ENCODE measurements at regions not wholly inside any gene's neighbourhood (a gene's known extent, or its start where the extent isn't known, plus 50 kb on each side); places are given as distances from the start of the nearest gene placed in this dataset.
"Not testable (repeated sequence)": the region's sequence is repeated elsewhere in the genome, so short reads cannot be mapped to it uniquely, and the experiment has no call there.

DNA sequence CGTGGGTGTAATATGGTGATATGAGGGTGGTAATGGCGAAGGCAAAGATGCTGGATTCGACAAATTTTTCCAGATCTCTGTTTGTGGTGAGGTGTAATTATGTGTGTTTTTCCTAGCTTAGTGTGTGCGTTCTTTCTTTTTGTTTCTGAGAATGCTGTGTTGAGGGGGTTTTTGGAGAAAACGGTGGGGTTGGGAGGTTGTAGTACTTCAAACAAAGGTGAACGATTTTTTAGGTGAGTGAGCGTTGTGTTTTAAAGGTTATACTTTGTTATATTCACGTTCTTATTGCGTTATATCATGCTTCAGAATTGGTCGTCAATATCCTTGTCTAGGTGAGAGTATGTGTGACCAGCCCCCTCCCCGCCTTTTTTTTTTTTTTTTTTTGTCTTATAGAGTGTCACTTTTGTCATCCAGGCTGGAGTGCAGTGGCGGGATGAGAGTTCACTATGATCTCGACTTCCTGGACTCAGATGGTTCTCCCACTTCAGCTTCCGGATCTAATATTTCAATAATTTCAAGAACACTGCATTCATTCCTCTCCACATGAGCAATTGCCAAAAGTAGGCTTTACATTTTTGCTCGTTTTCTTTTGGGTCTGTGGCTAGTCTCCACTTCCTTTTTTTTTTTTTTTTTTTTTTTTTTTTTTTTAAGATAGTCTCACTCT, 82.2 kb upstream of the RNU2-1 start:
- DNase-seq (ENCODE audit: low read depth in 2 of 2) = no peak

DNA sequence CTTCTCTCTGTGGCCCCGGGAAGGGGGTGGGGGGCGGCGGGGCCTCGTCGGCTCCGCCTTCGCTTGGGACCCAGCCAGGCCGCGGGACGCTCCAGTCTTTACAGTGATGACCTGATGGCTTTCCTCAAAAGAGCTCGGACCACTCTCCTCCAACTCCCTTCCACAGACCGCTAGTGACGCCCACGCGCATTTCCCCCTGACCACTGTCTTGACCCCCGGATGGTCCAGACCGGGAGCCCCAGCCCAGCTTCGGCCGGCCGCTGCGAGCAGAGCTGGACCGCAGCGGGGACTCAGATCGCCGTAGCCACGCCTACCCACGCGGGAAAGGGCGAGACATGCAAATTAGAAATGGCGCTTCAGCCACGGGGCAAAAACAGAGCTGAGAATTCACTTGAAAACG, 81.6 kb upstream of the RNU2-1 start:
- no peak for DNase-seq (ENCODE audit: low read depth in 2 of 2)

DNA sequence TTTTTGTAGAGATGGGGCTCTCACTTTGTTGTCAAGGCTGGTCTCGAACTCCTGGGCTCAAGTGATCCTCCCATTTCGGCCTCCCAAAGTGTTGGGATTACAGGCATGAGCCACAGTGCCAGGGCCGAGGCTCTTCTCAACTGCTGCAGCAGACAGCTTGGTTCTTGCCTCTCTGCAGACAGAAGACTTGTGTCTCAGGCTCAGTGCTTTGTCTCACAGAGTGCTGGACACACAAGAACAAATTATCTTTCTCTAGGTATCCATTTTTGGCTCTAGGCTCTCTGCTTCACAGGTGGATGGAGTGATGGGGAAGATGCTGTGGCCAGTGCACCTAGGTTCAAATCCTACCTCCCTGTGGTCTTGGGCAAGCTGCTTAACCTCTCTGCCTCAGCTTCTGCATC, 80.8 kb upstream of the RNU2-1 start:
- DNase-seq (ENCODE audit: low read depth in 2 of 2) = peak in 1 of 2 donors; percentile 12

DNA sequence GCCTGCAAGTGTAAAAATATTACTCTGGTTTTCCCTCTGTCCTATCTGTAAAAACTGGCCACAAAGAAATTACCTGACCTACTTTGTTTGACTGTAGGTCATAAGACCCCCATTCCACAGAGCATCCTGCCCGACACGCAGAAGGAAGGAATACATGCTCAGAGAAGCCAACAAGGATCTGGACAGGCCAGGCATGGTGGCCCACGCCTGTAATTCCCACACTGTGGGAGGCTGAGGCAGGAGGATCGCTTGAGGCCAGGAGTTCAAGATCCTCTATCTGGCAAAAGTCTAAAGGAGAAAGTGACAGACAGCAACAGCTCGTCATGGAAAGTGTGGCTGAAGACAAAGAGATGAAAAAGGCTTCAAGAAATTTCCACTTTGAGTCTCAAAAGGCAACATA, 78.2 kb upstream of the RNU2-1 start:
- no peak for DNase-seq (ENCODE audit: low read depth in 2 of 2)

DNA sequence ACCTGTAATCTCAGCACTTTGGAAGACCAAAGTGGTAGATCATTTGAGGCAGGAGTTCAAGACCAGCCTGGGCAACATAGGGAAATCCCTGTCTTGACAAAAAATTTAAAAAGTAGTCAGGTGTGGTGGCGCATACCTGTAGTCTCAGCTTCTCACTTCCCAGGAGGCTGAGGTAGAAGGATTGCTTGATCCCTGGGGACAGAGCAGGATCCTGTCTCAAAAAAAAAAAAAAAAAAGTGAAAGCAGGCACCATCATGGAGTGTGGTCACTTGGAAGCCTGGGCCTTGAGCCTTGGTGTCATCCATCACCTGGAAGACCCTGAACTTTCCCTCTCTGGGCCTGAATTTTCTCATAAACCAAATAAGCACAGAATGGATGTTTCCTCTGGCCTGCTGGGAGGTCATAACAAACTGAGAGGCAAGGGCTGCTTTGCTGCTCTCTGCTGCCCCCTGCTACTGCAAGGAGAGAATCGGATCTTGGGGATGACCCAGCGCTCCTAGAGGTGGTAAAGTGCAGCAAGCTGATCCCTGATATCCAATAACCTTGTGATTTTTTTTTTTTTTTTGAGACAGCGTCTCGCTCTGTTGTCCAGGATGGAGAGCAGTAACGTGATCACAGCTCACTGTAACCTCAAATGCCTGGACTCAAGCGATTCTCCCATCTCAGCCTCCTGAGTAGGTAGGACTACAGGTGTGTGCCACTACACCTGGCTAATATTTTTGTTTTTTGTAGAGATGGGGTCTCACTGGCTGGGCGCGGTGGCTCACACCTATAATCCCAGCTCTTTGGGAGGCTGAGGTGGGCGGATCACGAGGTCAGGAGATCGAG, 75.9 kb upstream of the RNU2-1 start:
- no peak for DNase-seq (ENCODE audit: low read depth in 2 of 2)

DNA sequence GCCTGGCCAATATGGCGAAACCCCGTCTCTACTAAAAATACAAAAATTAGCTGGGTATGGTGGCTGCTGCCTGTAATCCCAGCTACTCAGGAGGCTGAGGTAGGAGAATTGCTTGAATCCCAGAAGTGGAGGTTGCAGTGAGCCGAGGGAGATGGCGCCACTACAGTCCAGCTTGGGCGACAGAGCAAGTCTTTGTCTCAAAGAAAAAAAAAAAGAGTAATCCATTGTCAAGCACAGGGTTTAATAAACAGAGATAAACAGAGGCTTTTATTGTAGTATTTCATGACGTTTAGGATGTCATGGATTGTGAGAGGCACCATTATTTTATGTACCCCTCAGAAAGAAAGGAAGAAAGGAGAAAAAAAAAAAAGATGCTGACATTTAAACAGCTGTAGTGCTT, 75.2 kb upstream of the RNU2-1 start:
- DNase-seq (ENCODE audit: low read depth in 2 of 2) = no peak

DNA sequence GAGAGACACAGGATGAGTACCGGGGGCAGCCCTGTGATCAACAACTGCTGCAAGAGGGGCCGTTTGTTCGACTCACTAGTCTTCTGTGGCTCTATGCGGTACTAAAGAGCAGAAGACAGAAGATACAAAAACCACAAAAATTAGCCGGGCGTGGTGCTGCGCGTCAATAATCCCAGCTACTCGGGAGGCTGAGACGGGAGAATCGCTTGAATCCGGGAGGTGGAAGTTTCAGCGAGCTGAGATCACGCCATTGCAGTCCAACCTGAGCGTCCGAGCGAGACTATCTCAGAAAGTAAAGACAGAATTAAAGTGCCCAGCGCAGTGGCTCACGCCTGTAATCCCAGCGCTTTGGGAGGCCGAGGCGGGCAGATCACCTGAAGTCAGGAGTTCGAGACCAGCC, 71.0 kb upstream of the RNU2-1 start:
- DNase-seq (ENCODE audit: low read depth in 2 of 2) = not testable (repeated sequence)

DNA sequence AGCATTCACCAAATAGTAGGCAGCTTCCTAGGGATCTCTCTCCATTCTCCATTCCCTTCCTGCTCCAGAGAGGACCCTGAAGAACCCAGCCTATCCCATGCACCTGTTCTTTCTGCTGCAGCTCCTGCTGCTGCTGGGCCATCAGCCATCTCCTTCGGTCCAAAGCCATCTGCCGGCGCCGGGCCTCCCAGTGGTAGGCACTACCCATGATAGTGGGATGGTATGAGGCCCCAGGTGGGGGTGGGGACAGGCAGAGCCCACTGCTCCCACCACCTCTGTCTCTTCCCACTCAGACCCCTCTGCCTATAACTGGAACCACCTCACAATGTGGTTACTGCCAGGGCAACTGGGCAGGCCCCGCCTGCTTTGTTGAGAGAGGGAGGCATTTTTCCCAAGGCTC, 69.3 kb upstream of the RNU2-1 start:
- DNase-seq (ENCODE audit: low read depth in 2 of 2) = not testable (repeated sequence)

DNA sequence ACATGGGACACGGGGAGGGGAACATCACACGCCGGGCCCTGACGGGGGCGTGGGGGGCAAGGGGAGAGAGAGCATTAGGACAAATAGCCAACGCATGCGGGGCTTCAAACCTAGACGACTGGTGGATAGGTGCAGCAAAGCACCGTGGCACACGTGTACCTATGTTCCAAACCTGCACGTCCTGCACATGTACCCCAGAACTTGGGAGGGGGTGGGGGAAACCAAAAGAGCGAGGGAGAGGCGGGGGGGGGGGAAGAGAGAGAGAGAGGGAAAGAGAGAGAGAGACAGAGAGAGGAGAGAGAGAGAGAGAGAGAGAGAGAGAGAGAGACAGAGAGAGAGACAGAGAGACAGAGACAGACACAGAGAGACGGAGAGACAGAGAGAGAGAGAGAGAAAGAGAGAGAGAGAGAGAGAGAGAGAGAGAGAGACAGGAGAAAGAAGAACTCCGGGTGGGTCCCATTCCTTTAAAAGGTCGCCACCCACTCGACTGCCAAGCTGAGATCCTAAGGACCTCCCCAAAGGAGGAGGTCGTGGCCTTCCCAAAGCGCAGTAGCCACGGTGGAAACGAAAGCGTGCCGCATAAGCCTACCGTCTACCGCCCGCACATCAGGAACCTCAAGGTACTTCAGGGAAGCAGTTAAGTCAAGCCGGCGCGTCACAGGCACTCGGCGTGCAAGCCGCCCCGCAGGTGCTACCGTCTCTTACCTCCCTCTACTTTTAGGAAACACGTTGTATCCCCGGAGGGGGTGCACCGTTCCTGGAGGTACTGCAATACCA, 65.7 kb upstream of the RNU2-1 start:
- DNase-seq (ENCODE audit: low read depth in 2 of 2) = not testable (repeated sequence)

DNA sequence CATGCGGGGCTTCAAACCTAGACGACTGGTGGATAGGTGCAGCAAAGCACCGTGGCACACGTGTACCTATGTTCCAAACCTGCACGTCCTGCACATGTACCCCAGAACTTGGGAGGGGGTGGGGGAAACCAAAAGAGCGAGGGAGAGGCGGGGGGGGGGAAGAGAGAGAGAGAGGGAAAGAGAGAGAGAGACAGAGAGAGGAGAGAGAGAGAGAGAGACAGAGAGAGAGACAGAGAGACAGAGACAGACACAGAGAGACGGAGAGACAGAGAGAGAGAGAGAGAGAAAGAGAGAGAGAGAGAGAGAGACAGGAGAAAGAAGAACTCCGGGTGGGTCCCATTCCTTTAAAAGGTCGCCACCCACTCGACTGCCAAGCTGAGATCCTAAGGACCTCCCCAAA, 55.9 kb upstream of the RNU2-1 start:
- DNase-seq (ENCODE audit: low read depth in 2 of 2) = not testable (repeated sequence)

DNA sequence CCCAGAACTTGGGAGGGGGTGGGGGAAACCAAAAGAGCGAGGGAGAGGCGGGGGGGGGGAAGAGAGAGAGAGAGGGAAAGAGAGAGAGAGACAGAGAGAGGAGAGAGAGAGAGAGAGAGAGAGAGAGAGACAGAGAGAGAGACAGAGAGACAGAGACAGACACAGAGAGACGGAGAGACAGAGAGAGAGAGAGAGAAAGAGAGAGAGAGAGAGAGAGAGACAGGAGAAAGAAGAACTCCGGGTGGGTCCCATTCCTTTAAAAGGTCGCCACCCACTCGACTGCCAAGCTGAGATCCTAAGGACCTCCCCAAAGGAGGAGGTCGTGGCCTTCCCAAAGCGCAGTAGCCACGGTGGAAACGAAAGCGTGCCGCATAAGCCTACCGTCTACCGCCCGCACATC, 49.8 kb upstream of the RNU2-1 start:
- not testable (repeated sequence) for DNase-seq (ENCODE audit: low read depth in 2 of 2)

Data from dermis microvascular lymphatic vessel endothelial cell (primary cell).